A673 (cell line): ENCODE measurements at regions not wholly inside any gene's neighbourhood (a gene's known extent, or its start where the extent isn't known, plus 50 kb on each side); places are given as distances from the start of the nearest gene placed in this dataset.

Experiments used
- EZH2 ChIP-seq: fragments of 200-600 bp; sonication (generic); IDR thresholded peaks from 2 replicates; pipeline ENCODE4 v1.6.1; 2017; ENCODE audit warnings: borderline replicate concordance, low read depth, mild to moderate bottlenecking, mixed read lengths, antibody characterized with exemption, low read length; ENCODE audit not compliant: poor library complexity, severe bottlenecking
- TF ChIP-seq, protein P1 (sequence below): fragments of 300-800, 200-600 bp; sonication (generic); conservative IDR thresholded peaks from 2 replicates; pipeline ENCODE4 v1.5.1; 2017; ENCODE audit warnings: low read depth, mild to moderate bottlenecking, antibody characterized with exemption, low read length, moderate library complexity, mixed read lengths

DNA sequence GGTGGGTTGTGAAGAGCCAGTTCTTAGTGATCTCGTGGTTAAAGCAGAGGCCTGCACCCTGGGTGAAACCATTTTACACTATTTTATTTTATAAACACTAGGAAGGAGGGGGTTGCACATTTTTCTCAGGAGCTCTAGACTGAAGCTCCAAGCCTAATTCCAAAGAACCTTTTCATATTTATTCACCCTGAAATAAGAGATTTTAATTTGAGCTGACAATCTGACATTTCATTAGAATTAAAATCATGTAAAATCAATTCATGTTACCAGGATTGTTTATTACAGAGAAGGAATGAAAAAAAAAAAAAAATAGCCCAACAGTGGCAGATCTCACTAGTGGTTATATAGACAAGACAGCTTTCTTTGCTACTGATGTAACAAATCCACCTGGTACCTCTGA is 222.5 kb upstream of the SOX4 start:
- no peak for TF ChIP-seq EZH2
- TF ChIP-seq, protein P1, sequence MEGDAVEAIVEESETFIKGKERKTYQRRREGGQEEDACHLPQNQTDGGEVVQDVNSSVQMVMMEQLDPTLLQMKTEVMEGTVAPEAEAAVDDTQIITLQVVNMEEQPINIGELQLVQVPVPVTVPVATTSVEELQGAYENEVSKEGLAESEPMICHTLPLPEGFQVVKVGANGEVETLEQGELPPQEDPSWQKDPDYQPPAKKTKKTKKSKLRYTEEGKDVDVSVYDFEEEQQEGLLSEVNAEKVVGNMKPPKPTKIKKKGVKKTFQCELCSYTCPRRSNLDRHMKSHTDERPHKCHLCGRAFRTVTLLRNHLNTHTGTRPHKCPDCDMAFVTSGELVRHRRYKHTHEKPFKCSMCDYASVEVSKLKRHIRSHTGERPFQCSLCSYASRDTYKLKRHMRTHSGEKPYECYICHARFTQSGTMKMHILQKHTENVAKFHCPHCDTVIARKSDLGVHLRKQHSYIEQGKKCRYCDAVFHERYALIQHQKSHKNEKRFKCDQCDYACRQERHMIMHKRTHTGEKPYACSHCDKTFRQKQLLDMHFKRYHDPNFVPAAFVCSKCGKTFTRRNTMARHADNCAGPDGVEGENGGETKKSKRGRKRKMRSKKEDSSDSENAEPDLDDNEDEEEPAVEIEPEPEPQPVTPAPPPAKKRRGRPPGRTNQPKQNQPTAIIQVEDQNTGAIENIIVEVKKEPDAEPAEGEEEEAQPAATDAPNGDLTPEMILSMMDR: no peak
